Lower leg skin (tissue), 4 donors: ENCODE measurements at regions not wholly inside any gene's neighbourhood (a gene's known extent, or its start where the extent isn't known, plus 50 kb on each side); places are given as distances from the start of the nearest gene placed in this dataset.
"Not testable (repeated sequence)": the region's sequence is repeated elsewhere in the genome, so short reads cannot be mapped to it uniquely, and the experiment has no call there.

ENCODE experiments used
- DNase-seq, 2 donors: peaks; one replicate each; pipeline ENCODE4 v3.0.0-alpha.2; 2019; ENCODE audit warnings: low spot score in 2 of 2
- H3K4me3 ChIP-seq: fragments of 200-600 bp; sonication (generic); 2 replicates; pipeline ENCODE4 v1.5.1; 2017; ENCODE audit warnings: mild to moderate bottlenecking, low read depth; ENCODE audit not compliant: poor library complexity, severe bottlenecking
- CTCF ChIP-seq, 3 donors: fragments of 450-650 bp; IDR thresholded peaks; one replicate each; pipeline ENCODE4 v1.5.1; 2016; ENCODE audit warnings: antibody characterized with exemption in 3 of 3, mild to moderate bottlenecking in 3 of 3, moderate library complexity in 2 of 3
- POLR2A ChIP-seq, 2 donors: fragments of 450-650 bp; IDR thresholded peaks; one replicate each; pipeline ENCODE4 v1.6.1; 2016 to 2017; ENCODE audit warnings: antibody characterized with exemption in 2 of 2, mild to moderate bottlenecking in 1 of 2, moderate library complexity in 1 of 2
- WGBS, 2 donors: methylation state at CpG; one replicate each; pipeline ENCODE4 v1.1.5; 2018; 5-methylcytosine and 5-hydroxymethylcytosine counted together
- intact Hi-C: fragments of 100-400 bp; cut with DNase I; formaldehyde crosslinking; loops from one replicate; pipeline ENCODE4 v1.15.0; 2023; ENCODE audit warnings: low total_unique reads

DNA sequence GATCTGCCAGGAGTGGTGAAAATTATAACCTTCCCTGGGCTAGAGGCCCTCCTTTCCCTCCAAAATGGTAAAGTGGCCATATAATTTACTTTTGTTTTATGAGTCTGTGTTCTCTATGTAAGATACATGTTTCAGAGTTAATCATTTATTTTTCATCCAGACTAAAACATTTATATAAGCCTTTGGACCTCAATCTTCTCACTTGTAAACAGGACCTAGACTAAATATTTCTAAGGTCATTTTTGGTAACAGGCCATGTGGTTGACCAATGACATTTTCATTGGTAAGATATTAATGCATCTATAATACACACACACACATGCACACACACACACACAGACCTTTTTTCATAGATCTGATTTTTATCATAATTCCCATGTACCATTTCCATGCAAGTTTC is 79.7 kb upstream of the KCTD1 start:
- TF ChIP-seq POLR2A (IDR thresholded peaks at IDR 0.05) (no peak), CTCF (IDR thresholded peaks at IDR 0.05) (no peak)
- H3K4me3 ChIP-seq = no peak overlapping the region
- no peak for DNase-seq
- intact Hi-C loops = no loop called here

DNA sequence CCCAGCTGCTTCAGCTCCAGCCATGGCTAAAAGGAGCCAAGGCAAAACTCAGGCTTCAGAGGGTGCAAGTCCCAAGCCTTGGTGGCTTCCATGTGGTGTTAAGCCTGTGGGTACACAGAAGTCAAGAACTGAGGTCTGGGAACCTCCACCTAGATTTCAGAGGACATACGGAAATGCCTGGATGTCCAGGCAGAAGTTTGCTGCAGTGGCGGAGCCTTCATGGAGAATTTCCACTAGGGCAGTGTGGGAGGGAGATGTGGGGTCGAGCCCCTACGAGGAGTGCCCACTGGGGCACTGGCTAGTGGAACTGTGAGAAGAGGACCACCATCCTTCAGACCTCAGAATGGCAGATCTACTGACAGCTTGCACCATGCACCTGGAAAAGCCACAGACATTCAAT is 76.1 kb upstream of the KCTD1 start:
- TF ChIP-seq POLR2A (IDR thresholded peaks at IDR 0.05) (no peak), CTCF (IDR thresholded peaks at IDR 0.05) (no peak)
- intact Hi-C loops = no loop called here
- no peak overlapping the region for H3K4me3 ChIP-seq
- WGBS, 2 donors = 90 to 96% methylated on average over 4 of the region's 4 CpGs
- DNase-seq = no peak

- H3K4me3 ChIP-seq, DNase-seq, intact Hi-C loops: not testable (repeated sequence)
- 96 to 97% methylated on average over 2 of the region's 2 CpGs for WGBS, 2 donors
Measured at GRCh38 chr18:26623314-26623713, 75.0 kb upstream of the KCTD1 start.

- TF ChIP-seq POLR2A (IDR thresholded peaks at IDR 0.05) (no peak), CTCF (IDR thresholded peaks at IDR 0.05) (no peak)
- no peak for DNase-seq
- no peak overlapping the region for H3K4me3 ChIP-seq
- intact Hi-C loops = no loop called here
- WGBS, 2 donors = 47 to 51% methylated on average over 22 of the region's 22 CpGs
Measured at GRCh38 chr18:26621161-26622026, 73.0 kb upstream of the KCTD1 start.

DNA sequence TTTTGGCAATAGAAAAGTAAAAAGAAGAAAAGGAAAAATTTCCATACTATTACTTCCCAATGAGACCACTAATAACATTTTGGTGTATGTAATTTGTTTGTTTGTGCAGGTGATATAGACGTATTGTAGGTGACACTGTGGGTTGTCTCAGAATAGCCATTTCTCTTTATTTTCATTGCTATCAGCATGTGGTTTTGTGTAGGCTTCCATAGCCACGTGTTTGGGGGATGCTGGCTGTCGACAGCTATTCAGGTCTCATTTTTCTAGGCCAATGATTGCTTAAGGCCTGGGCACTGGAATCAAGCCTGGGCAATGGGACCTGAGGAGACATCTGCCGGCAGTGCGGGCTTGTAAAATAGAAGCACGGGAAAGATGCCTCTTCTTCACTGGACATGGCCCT is 71.0 kb upstream of the KCTD1 start:
- no peak for DNase-seq
- intact Hi-C loops = no loop called here
- WGBS, 2 donors = 75 to 85% methylated on average over 6 of the region's 6 CpGs
- TF ChIP-seq CTCF (IDR thresholded peaks at IDR 0.05) = no peak
- no peak for TF ChIP-seq POLR2A (IDR thresholded peaks at IDR 0.05)
- no peak overlapping the region for H3K4me3 ChIP-seq

DNA sequence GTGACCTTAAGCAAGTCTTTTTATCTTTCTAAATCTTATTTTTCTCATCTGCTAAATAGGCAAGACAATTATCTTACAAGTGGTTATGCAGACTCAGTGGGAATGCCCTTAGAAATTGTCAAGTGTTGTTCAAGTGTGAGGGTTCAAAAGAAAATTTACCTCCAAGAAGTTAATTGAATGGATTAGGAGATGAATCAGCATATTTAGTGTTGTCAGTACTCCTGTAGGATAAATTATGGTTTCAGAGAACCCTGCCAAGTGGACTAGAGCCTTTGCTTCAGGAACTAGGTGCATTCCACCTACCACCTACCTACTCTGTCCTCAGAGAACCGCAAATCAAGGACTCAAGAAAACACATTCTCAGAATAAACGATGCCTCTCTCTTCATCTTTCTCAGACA is 69.8 kb upstream of the KCTD1 start:
- no peak for TF ChIP-seq CTCF (IDR thresholded peaks at IDR 0.05)
- no peak for TF ChIP-seq POLR2A (IDR thresholded peaks at IDR 0.05)
- no peak overlapping the region for H3K4me3 ChIP-seq
- WGBS, 2 donors = 56 to 71% methylated on average over 2 of the region's 2 CpGs
- no peak for DNase-seq
- intact Hi-C loops = no loop called here
